NCI-H748 (cell line): ENCODE measurements at regions not wholly inside any gene's neighbourhood (a gene's known extent, or its start where the extent isn't known, plus 50 kb on each side); places are given as distances from the start of the nearest gene placed in this dataset.
"Not testable (repeated sequence)": the region's sequence is repeated elsewhere in the genome, so short reads cannot be mapped to it uniquely, and the experiment has no call there.

Source experiments
- DNase-seq: peaks from one replicate; lab custom pipeline; 2025; ENCODE audit not compliant: unreplicated experiment; lab: John Stamatoyannopoulos, UW

DNA sequence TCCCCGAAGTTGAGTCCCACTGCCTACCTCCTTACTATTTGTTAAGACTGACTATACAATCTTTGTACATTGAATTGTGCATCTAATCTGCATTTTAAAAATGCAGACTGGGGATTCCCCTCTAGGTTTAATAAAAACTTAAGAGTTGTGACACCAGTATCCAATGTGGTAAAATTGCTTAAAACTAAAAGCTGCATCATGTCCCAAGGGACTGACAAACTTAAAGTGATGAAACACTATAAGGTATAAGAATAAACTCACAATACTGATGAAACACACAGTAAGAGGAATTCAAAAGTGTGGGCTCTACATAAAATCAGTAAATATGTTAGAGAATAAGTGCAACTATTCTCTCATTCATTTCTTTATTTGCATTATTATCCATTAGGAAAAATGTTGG is 1905.1 kb downstream of the MAT2B start:
- DNase-seq: no peak

DNA sequence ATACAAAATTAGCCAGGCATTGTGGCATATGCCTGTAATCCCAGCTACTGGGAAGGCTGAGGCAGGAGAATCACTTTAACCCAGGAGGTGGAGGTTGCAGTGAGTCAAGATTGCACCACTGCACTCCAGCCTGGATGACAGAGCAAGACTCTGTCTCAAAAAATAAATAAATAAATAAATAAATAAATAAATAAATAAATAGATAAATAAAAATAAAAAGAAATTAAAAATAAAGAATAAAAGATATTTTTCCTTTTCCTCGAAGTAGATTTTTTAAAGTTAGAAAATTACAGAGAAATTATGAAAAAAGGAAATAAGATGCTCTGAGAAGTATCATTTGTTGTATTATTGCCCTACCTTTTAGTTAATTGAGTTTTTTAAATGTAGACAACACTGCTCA is 1906.1 kb downstream of the MAT2B start:
- not testable (repeated sequence) for DNase-seq

DNA sequence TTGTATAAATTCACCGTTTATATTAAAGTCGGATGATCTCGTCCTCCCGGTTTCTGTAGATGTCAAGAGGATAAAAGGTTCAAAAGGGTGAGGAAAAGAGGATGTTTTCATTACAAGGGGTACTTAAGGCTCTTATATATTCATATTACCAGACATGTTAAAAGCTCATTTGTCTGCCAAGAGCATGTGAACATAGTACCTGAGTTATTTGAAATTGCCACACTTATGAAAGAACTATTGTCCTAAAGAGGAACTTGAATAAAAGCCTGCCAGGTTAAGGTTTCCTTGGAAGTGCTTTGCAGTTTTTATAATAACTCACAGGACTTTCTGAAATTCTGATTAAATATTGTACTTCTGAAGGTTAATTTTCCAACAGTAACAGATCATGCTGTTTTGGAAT is 1915.1 kb downstream of the MAT2B start:
- no peak for DNase-seq

- no peak for DNase-seq
These were observed 1918.4 kb downstream of the MAT2B start for GRCh38 chr5:165423697-165424299.

- DNase-seq: no peak
These were observed 1920.2 kb downstream of the MAT2B start for GRCh38 chr5:165425594-165425993.

- no peak for DNase-seq
These were observed 1943.3 kb downstream of the MAT2B start for GRCh38 chr5:165448753-165449152.

DNA sequence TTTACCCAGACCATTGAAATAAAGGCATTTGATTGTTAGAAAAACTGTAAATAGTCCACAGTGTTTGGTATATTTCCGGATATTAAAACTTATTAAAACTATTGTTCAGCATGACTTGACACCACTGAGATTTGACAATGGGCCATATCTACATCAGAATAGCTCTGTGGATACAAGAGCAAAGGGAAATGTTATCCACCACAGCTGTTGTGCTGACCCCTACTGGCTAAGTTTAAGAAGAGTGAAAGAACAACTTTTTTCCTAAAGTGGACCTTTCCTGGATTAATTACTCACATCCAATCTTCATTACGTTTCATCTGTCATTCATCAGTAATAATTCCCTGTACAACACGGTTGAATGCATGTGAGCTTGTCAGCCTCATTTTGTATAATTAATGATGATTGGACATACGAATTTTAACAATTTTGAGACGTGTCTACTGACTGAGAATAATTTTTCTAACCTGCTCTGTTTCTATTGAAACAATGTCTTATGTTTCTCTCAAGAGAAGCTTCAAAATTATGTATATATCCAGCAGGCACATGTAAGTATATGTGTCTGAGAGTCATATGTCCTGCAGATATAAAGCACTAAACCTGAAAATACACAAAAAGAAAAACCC is 1952.6 kb downstream of the MAT2B start:
- DNase-seq: no peak

DNA sequence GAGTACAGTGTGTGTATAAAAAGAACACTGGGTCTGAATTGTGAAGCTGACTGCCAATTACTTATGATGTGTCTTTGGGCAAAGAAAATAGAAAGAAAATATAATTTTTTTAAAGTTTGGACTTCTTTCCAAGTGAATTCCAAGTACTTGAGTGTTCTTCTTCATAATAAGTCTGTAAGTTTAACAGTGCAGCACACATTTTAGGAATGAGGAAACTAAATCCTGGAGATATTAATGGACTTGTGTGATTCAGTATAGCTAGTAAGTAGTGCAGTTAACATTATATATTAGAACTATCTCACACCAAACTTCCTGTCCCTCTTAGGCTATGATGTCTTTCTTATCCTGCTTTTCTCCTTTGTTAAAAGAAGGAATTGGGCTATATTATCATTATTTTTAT is 1953.8 kb downstream of the MAT2B start:
- DNase-seq: no peak

DNA sequence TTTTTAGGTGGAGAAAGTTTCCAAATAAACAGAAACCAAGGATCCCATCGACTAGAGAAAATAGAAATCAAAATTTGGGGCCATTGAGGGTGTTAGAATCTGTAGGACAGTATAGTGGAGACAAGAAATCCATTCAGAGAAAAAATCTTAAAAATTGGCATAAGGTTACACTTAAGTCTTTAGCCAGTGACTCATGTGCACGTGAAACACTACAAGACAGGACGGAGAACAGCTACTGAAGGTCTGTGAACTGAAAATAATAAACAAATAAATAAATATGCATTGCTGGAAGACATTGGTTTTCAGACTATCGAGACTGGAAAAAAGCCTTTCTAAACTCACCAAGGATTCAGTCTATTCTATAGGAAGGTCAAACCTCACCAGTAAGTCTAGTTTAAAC is 1955.5 kb downstream of the MAT2B start:
- no peak for DNase-seq

GRCh38 chr5:165477546-165477945 is 1972.1 kb downstream of the MAT2B start:
- no peak for DNase-seq

- no peak for DNase-seq
These were observed 1990.5 kb downstream of the MAT2B start for GRCh38 chr5:165495829-165496380.

- peak; percentile 27 for DNase-seq
These were observed 1992.3 kb downstream of the MAT2B start for GRCh38 chr5:165497707-165498106.

DNA sequence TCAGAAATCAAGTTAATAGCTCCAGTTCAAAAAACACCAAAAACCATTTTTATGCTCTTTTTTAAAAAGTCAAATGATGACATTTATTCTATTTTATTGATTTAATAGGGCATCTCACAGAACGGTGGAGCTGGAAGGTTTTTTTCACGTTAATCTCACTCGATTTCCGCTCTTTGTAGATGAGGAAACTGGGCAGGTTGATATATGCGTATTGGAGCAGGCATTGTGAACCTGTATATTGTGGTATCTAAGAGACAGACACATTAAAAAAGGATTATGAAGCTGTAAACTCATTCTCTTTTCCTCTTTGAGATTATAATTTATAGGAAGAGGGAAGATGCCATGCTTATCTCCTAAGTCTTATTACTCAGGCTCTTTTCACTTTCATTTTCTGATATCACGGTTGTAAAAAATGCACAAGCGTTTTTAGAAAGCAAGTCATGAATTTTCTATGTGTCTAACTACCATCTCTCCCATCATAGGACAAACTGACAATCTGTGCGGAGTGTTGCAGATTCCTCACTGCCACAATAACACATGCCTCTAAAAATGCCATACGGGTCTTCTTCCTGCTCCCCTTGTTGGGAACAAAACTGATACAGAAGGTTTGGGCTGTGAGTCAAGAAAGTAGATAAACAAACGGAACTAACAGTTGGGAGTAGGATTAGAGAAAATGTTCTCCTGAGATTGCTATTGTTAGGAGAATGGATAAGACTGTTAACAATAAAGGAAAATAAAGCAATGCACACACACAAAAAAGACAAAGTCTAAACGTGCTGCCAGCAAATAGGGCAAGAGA is 1997.7 kb downstream of the MAT2B start:
- DNase-seq: no peak

DNA sequence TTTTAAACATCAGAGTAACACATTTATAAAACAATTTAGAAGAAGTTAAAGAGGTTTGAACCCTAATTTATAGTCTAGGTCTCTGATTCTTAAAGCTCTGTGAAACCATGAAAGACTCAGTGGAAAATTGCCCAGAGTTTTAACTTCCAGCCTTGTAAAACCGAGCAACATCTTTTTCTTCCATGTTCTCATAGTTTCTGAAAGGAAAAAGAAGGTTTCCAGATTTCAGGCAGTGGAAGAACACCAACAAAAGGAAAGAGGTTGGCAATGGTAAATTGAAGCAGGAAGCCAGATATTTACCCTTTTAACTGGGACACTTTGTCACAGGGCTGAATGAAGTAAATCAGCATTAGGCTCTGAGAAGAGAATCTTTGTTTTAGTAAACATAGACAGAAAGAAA is 1999.3 kb downstream of the MAT2B start:
- no peak for DNase-seq

DNA sequence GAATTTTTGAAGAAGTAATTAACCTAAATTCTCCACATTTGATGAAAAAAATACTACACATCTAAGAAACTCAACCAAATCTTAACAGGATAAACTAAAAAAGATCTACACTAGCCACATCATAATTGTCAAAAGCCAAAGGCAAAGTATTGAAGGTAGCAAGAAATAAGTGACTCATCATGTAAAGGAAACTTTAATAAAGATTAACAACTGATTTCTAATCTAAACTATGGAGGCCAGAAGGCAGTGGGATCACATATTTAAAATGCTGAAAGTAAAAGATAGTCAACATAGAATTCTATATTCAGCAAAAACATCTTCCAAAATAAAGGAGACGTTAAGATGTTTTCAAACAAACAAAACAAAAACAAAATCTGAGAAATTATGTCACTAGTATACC is 2002.9 kb downstream of the MAT2B start:
- DNase-seq: no peak

DNA sequence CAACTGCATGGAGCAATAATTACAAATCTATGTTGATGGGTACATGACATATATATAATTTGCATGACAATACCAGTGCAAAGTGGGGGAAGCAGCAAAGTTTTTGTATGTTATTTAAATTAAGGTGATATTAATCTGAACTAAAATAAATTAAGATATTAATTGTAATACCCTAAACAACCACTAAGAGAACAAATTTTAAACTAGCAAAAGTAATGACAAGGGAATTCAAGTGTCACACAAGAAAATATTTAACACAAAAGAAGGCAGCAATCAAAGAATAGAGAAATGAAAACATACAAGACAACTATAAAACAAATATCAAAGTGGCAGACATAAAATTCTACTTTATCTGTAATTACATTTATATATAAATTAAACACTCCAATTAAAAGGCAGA is 2003.4 kb downstream of the MAT2B start:
- DNase-seq: no peak

DNA sequence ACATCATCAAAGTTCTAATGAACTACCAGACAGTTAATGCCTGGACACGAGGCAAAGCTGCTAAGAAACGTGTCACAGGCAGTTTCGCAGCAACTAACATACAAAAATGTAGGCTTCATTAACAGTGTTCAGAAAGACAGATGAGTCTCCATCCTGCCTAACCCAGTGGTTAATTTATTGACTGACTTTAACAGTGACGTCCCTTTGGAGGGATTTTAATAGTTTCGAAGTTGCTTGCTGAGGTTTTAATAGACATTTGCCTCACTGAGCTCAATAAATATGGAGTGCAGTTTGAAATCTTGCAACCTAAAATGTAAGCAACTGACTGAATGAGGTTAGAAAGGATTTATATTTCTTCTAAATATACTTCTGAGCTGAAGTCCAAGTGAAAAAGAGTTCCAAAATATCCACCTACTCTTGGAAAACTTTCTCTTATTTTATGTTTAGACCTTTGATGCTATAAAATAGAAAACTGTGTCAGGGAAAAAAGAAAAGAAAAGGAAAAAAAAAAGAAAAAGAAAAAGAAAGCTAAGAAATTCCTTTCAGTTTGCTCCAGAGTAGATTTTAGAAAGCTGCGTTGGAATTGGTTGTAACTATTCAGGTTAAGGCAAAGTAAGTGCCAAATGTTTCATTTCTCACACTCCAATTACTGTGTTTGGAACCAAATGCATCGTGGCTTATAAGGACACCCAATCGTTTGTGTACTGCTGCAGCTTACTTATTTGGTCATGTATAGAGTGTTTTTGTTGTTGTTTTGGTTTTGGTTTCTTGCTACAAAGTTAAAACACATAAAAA is 2016.6 kb downstream of the MAT2B start:
- no peak for DNase-seq

GRCh38 chr5:165525271-165525670 is 2019.9 kb downstream of the MAT2B start:
- DNase-seq: no peak

DNA sequence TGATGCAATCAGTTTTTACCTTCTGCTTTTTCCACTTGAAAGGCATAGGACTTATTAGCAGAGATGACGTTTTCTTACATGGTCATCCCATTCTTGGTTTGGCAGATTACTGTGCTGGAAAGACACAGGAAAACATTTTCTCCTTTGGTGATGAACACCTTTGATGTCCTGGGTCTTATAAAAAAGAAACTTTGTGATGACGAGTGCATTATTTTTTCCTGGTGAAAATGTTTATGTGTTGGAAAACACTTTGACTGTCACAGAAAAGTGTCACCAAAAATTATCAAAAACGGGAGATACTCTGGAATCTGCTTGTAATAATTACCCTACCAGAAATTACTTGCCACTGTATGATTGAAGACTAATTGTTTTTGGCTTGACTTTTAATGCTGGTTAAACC is 2020.9 kb downstream of the MAT2B start:
- DNase-seq: no peak

GRCh38 chr5:165527577-165527976 is 2022.2 kb downstream of the MAT2B start:
- no peak for DNase-seq

DNA sequence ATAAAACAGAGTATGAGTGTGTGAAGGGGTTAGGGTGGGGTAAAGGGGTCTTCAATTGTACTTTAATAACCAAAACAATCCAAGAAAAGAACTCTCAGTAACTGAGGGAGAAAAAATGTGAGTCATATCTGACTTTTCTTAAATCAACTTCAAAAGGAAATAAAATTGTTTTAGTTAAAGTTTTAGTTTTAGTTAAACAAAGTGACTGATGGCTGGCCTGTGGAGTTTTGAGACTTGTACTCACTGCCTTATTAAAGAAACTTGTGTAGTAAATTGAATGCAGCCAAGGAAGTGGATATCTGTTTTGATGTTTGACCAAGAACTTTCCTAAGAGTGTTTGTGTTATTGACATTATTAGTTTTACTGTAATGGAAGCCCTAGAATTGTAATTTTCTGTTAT is 2032.6 kb downstream of the MAT2B start:
- DNase-seq: no peak
